H1 (cell line): ENCODE measurements at regions not wholly inside any gene's neighbourhood (a gene's known extent, or its start where the extent isn't known, plus 50 kb on each side); places are given as distances from the start of the nearest gene placed in this dataset.

Experiments
- CTCF ChIA-PET: fragments of 300-600 bp; sonication (Branson Sonifier 250); formaldehyde crosslinking; loops from one replicate; lab custom pipeline; 2021; ENCODE audit not compliant: partially characterized antibody; lab: Charles Lee
- POLR2A ChIA-PET: fragments of 300-600 bp; sonication (Branson Sonifier 250); formaldehyde crosslinking; loops from one replicate; lab custom pipeline; 2021; ENCODE audit warnings: inconsistent platforms; ENCODE audit not compliant: partially characterized antibody; lab: Charles Lee
- DNase-seq, 2 experiments: peaks; one replicate each; pipeline versions ENCODE4 v3.0.0 to v3.0.0-alpha.2; 2010 to 2022; ENCODE audit warnings: low spot score in 2 of 2, low read depth in 1 of 2, mixed read lengths in 1 of 2
- FAIRE-seq: peaks from 2 replicates; lab custom pipeline; 2011; peaks lifted over from hg19 to GRCh38; lab: Jason Lieb, UNC
- H2AFZ ChIP-seq: 2 replicates; pipeline ENCODE4 v1.8.1; 2012; ENCODE audit warnings: low read length, inconsistent platforms
- H2AK5ac ChIP-seq: 2 replicates; pipeline ENCODE4 v1.6.1; 2013; ENCODE audit warnings: low read depth, low read length
- H2BK120ac ChIP-seq: replicated peaks from 2 replicates; pipeline ENCODE3; 2013; ENCODE audit warnings: low read depth, low read length, inconsistent platforms
- H2BK12ac ChIP-seq: 2 replicates; pipeline ENCODE4 v1.6.1; 2013; ENCODE audit warnings: low read depth, low read length
- H2BK15ac ChIP-seq: 2 replicates; pipeline ENCODE4 v1.6.1; 2013; ENCODE audit warnings: low read length
- H2BK20ac ChIP-seq: 2 replicates; pipeline ENCODE4 v1.6.1; 2013; ENCODE audit warnings: low read length
- H2BK5ac ChIP-seq: 2 replicates; pipeline ENCODE4 v1.6.1; 2013; ENCODE audit warnings: low read depth, low read length
- H3K14ac ChIP-seq: 2 replicates; pipeline ENCODE4 v1.6.1; 2013; ENCODE audit warnings: inconsistent platforms; ENCODE audit not compliant: insufficient read length
- H3K18ac ChIP-seq: 2 replicates; pipeline ENCODE4 v1.6.1; 2013; ENCODE audit warnings: low read length; ENCODE audit errors: extremely low read depth
- H3K23ac ChIP-seq: 2 replicates; pipeline ENCODE4 v1.6.1; 2013; ENCODE audit warnings: inconsistent platforms; ENCODE audit not compliant: insufficient read length
- H3K23me2 ChIP-seq: 2 replicates; pipeline ENCODE4 v1.6.1; 2013; ENCODE audit warnings: low read depth, low read length
- H3K27ac ChIP-seq: 2 replicates; pipeline ENCODE4 v1.6.1; 2011; ENCODE audit warnings: low read depth, low read length, inconsistent platforms
- H3K27me3 ChIP-seq, 4 experiments: replicated peaks in 1 of 4; 1 replicate in 1 of 4; 2 replicates in 3 of 4; pipeline versions ENCODE4 v1.6.1 to v1.8.1; 2011 to 2013; ENCODE audit warnings: low read length in 3 of 4, mild to moderate bottlenecking in 3 of 4, inconsistent platforms in 2 of 4, mixed read lengths in 2 of 4, moderate library complexity in 1 of 4; ENCODE audit not compliant: control insufficient read depth in 3 of 4, insufficient read depth in 3 of 4; ENCODE audit errors: extremely low read depth in 1 of 4
- H3K36me3 ChIP-seq, 4 experiments: 2 replicates each; pipeline versions ENCODE4 v1.6.1 to v1.8.1; 2011 to 2013; ENCODE audit warnings: mild to moderate bottlenecking in 4 of 4, low read length in 3 of 4, moderate library complexity in 2 of 4, control low read depth in 1 of 4, inconsistent platforms in 1 of 4; ENCODE audit not compliant: insufficient read depth in 4 of 4, control insufficient read depth in 2 of 4
- H3K4ac ChIP-seq: replicated peaks from 2 replicates; pipeline ENCODE3; 2013; ENCODE audit warnings: low read length, low read depth, mixed read lengths, inconsistent platforms; ENCODE audit not compliant: insufficient read length
- H3K4me1 ChIP-seq, 4 experiments: replicated peaks in 1 of 4; 1 replicate in 1 of 4; 2 replicates in 3 of 4; pipeline versions ENCODE4 v1.6.1 to v1.8.1; 2011 to 2013; ENCODE audit warnings: low read length in 3 of 4, inconsistent platforms in 2 of 4, mixed read lengths in 1 of 4; ENCODE audit not compliant: insufficient read depth in 4 of 4, control insufficient read depth in 3 of 4
- H3K4me2 ChIP-seq, 2 experiments: 2 replicates each; pipeline versions ENCODE4 v1.6.1 to v1.8.1; 2011 to 2013; ENCODE audit warnings: low read depth in 2 of 2, low read length in 2 of 2, control low read depth in 1 of 2, inconsistent platforms in 1 of 2, mild to moderate bottlenecking in 1 of 2; ENCODE audit not compliant: insufficient read depth in 1 of 2
- H3K4me3 ChIP-seq, 4 experiments: fragments of 200-600, 300-600 bp in 1 of 4; sonication (generic), shearing (Covaris generic), sonication (Bioruptor Twin) in 1 of 4; 2 replicates each; pipeline versions ENCODE4 v1.5.1 to v1.8.1; 2011 to 2016; ENCODE audit warnings: low read length in 4 of 4, low read depth in 3 of 4, control low read depth in 2 of 4, inconsistent platforms in 2 of 4, mild to moderate bottlenecking in 2 of 4, mixed read lengths in 1 of 4, moderate library complexity in 1 of 4; ENCODE audit not compliant: insufficient read depth in 2 of 4; ENCODE audit errors: extremely low read depth in 1 of 4
- H3K56ac ChIP-seq: replicated peaks from 2 replicates; pipeline ENCODE3; 2013; ENCODE audit warnings: low read depth, mild to moderate bottlenecking, mixed read lengths, low read length, inconsistent platforms; ENCODE audit not compliant: insufficient read length
- H3K79me1 ChIP-seq: 2 replicates; pipeline ENCODE4 v1.6.1; 2013; ENCODE audit warnings: low read depth, low read length, control low read depth
- H3K79me2 ChIP-seq, 2 experiments: 2 replicates each; pipeline versions ENCODE4 v1.6.1 to v1.8.1; 2012 to 2013; ENCODE audit warnings: low read length in 2 of 2, mild to moderate bottlenecking in 2 of 2, inconsistent platforms in 1 of 2; ENCODE audit not compliant: insufficient read depth in 2 of 2, control insufficient read depth in 1 of 2
- H3K9ac ChIP-seq, 4 experiments: replicated peaks in 1 of 4; 1 replicate in 1 of 4; 2 replicates in 3 of 4; pipeline versions ENCODE4 v1.6.1 to v1.8.1; 2011 to 2013; ENCODE audit warnings: low read depth in 3 of 4, low read length in 3 of 4, control low read depth in 2 of 4, mild to moderate bottlenecking in 2 of 4, moderate library complexity in 2 of 4, inconsistent platforms in 1 of 4; ENCODE audit errors: extremely low read depth in 1 of 4
- H3K9me3 ChIP-seq, 2 experiments: 2 replicates each; pipeline versions ENCODE4 v1.6.1 to v1.8.1; 2012 to 2013; ENCODE audit warnings: mild to moderate bottlenecking in 2 of 2, moderate library complexity in 2 of 2, control low read depth in 1 of 2, inconsistent platforms in 1 of 2, low read depth in 1 of 2, low read length in 1 of 2, mixed read lengths in 1 of 2; ENCODE audit not compliant: insufficient read depth in 2 of 2
- H4K20me1 ChIP-seq, 2 experiments: replicated peaks in 1 of 2; 2 replicates each; pipeline versions ENCODE3 to v1.8.1; 2011 to 2013; ENCODE audit warnings: inconsistent platforms in 2 of 2, low read length in 2 of 2, mild to moderate bottlenecking in 1 of 2; ENCODE audit not compliant: insufficient read depth in 2 of 2, control insufficient read depth in 1 of 2
- H4K5ac ChIP-seq: 2 replicates; pipeline ENCODE4 v1.6.1; 2013; ENCODE audit warnings: low read length, low read depth, mixed read lengths, inconsistent platforms; ENCODE audit not compliant: insufficient read length
- H4K8ac ChIP-seq: 2 replicates; pipeline ENCODE4 v1.8.0; 2013; ENCODE audit warnings: mild to moderate bottlenecking, moderate library complexity, low read length, inconsistent platforms; ENCODE audit not compliant: insufficient read depth; ENCODE audit errors: extremely low read depth
- H4K91ac ChIP-seq: replicated peaks from 2 replicates; pipeline ENCODE3; 2013; ENCODE audit warnings: low read length, mixed read lengths, inconsistent platforms; ENCODE audit not compliant: insufficient read length
- WGBS, 2 experiments: shearing (Covaris generic) in 1 of 2; methylation state at CpG; one replicate each; pipeline versions ENCODE4 v1.1.6 to v1.1.7; 2013 to 2015; ENCODE audit warnings: low lambda C conversion rate in 2 of 2, mixed read lengths in 2 of 2, inconsistent platforms in 1 of 2, low coverage in 1 of 2, missing lambda C conversion rate in 1 of 2; ENCODE audit not compliant: insufficient replicate concordance in 2 of 2, insufficient coverage in 1 of 2, insufficient read length in 1 of 2; ENCODE audit errors: extremely low coverage in 1 of 2, missing lambda C conversion rate in 1 of 2; 5-methylcytosine and 5-hydroxymethylcytosine counted together

DNA sequence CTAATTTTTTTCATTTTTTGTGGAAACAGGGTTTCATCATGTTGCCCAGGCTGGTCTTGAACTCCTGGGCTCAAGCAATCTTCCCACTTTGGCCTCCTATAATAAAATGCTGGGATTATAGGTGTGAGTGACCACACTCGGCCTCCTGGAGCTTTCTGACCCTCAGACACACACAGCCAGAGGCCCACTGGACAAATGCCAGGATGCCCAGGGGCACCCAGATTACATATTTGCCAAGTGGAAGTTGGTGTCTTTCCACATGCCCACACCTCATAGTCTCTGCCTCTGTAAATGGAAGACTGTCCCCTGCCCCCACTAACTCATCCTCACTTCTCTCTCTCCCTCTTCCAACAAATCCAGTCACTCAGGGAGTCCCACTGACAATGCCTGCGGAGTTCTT is 63.4 kb upstream of the LRP8 start:
- H2BK12ac ChIP-seq, result no peak overlapping the region
- H3K79me2 ChIP-seq, result no peaks in the 10 kb centered on the region
- no peak overlapping the region for H3K14ac ChIP-seq
- no peak overlapping the region for H3K27ac ChIP-seq
- H2BK120ac ChIP-seq, result no peak overlapping the region
- H2BK15ac ChIP-seq, result no peak overlapping the region
- no peak for DNase-seq
- H3K56ac ChIP-seq, result no peak overlapping the region
- H3K4me3 ChIP-seq, result no peak overlapping the region
- H3K4ac ChIP-seq, result no peak overlapping the region
- H4K91ac ChIP-seq, result no peak overlapping the region
- H3K36me3 ChIP-seq, result no peaks in the 10 kb centered on the region; a peak in 1 of 8 replicates
- H3K27me3 ChIP-seq, result no peaks in the 10 kb centered on the region; a peak in 2 of 7 replicates
- peaks cover 0 to 10% (median 7%) of the 10 kb centered on the region in 4 experiments; a peak in 5 of 7 replicates for H3K4me1 ChIP-seq
- H4K8ac ChIP-seq, result no peak overlapping the region
- no peak for FAIRE-seq
- ChIA-PET CTCF (interaction anchor here (0.6 to 7.9 kb wide), 11 partner anchors 9 to 170 kb away, joined by 3 to 85 read pairs (median 7); no protein-coding TSS in a partner anchor), POLR2A (no interaction called here)
- H2BK20ac ChIP-seq, result no peak overlapping the region
- H3K79me1 ChIP-seq, result no peaks in the 10 kb centered on the region
- H2BK5ac ChIP-seq, result no peak overlapping the region
- H3K9me3 ChIP-seq, result 0 out of 4 replicates have a peak, but pooled peaks cover 0 to 2% of the 10 kb centered on the region in 2 experiments
- no peaks in the 10 kb centered on the region for H3K23me2 ChIP-seq
- H3K23ac ChIP-seq, result no peak overlapping the region
- no peak overlapping the region for H3K4me2 ChIP-seq
- no peaks in the 10 kb centered on the region for H4K20me1 ChIP-seq
- no peak overlapping the region for H2AK5ac ChIP-seq
- no peak overlapping the region for H3K18ac ChIP-seq
- H2AFZ ChIP-seq, result no peak overlapping the region
- H3K9ac ChIP-seq, result no peak overlapping the region
- WGBS, 2 experiments, result 75% methylated on average over 2 of the region's 2 CpGs; no CpG with 5 or more reads in 1 of the 2 experiments
- no peak overlapping the region for H4K5ac ChIP-seq
